ENCODE measurements at regions not wholly inside any gene's neighbourhood (a gene's known extent, or its start where the extent isn't known, plus 50 kb on each side); places are given as distances from the start of the nearest gene placed in this dataset.
A peak's percentile ranks its signal among the peaks of the same experiment; 100 is the strongest.
"Not testable (repeated sequence)": the region's sequence is repeated elsewhere in the genome, so short reads cannot be mapped to it uniquely, and the experiment has no call there.

DNA sequence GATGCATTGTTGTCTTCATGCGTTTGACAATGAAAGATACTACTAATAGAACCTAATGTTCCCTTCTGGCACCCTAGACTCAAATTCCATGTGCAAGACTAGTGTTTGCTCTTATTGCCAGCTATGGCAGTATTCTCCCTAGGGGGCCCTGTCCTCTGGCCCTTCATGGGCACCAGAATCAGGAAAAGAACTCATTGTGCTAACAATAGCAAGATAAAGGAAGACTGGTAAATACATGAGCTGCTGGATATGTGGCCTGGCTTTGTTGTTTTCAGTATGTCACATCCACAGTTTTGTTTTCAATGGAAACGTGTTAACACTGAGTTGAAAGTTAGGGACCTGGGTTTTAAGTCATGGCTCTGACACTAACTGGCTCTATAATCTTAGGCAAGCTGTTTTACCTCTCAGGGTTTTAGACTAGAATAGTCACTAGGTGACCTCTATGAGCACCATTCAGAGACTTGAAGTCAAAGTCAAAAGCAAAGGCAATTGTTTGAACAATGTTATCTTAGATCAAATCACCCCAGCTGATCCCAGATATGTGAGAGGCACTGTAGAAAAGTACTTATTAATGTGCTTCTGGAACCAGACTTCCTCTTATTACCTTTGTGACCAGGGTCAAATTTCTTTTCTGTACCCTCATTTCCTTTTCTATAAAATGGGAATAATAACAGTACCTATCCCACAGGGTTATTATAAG lies 253.7 kb upstream of the DIAPH2 start:
- DNase-seq (ENCODE audit: low spot score), result no peak

GRCh38 chrX:96432647-96433046 lies 252.0 kb upstream of the DIAPH2 start:
- DNase-seq (ENCODE audit: low spot score), result no peak

- no peak for DNase-seq (ENCODE audit: low spot score)
Observed at GRCh38 chrX:96433409-96434077, 251.1 kb upstream of the DIAPH2 start.

DNA sequence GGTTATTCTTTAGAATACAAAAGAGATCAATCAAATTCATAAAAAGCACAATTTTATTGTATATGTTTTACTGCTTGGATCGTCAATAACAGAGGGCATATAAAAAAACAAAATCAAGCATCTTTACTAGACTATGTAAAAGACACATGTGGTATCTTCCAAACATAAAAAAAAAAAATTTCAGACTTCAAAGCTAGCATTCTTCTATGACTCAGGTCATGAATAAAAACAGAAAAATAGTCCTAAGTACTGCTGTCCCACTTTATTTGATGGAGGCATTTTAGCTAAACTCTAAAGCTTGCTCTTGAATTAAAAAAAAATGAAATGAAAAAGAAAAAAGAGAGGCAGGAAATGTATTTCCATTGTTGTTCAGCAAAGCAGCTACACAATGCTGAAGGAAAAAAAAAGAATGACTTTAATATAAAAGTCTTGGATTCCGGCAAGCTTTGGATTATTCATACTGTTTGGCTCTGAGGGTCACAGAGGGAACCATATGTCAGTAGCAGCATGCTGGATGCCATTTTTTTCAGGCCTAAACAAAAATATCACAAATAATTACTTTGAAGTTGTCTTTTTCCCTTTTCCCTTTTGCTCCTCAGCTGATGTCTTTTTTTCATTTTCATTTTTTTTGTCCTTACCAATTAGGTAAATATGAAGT lies 249.1 kb upstream of the DIAPH2 start:
- no peak for DNase-seq (ENCODE audit: low spot score)

GRCh38 chrX:96436105-96436504 lies 248.5 kb upstream of the DIAPH2 start:
- peak; percentile 40 for DNase-seq (ENCODE audit: low spot score)

DNA sequence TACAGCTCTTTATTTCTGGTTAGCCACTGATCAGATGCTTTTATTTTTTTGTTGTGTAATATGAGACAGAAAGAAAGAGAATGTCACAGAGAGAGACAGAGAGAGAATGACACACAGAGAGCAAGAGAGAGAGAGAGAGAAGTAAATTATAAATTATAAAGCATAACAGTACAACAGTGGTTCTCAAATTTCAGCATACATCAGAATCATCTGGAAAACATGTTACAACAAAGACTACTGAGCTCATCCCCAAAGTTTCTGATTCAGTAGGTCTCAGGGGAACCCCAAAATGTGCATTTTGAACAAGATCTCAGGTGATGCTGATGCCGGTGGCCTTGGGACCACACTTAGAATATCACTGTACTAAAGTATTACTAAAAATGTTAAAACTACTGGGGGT lies 245.8 kb upstream of the DIAPH2 start:
- no peak for DNase-seq (ENCODE audit: low spot score)

- DNase-seq (ENCODE audit: low spot score), result no peak
Observed at GRCh38 chrX:96440941-96441340, 243.7 kb upstream of the DIAPH2 start.

DNA sequence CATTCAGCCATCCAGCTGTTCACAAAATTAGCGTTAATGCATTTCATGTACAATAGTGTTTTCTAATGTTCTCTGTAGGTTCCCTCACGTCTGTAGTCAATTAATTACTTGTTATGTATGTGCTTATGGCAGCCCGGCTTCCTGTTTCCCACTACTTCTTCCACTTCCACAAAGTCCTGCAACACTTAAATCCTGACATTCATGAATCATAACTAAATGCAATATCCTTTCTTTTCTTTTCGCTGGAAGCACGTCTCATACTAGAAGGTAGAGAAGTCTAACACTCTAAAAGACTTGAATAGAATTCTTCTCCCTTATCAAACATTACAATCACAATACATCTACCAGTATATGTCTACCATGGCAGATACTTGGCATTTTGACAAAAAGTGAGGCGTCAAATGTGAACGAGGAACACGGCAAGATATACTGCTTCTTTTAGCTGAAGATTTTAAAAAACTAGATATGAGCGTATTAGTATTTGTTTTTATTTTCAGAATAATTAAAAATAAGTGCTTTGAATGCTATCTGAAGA lies 239.0 kb upstream of the DIAPH2 start:
- DNase-seq (ENCODE audit: low spot score), result no peak

- no peak for DNase-seq (ENCODE audit: low spot score)
Observed at GRCh38 chrX:96446524-96446923, 238.1 kb upstream of the DIAPH2 start.

- DNase-seq (ENCODE audit: low spot score), result no peak
Observed at GRCh38 chrX:96447161-96447560, 237.5 kb upstream of the DIAPH2 start.

DNA sequence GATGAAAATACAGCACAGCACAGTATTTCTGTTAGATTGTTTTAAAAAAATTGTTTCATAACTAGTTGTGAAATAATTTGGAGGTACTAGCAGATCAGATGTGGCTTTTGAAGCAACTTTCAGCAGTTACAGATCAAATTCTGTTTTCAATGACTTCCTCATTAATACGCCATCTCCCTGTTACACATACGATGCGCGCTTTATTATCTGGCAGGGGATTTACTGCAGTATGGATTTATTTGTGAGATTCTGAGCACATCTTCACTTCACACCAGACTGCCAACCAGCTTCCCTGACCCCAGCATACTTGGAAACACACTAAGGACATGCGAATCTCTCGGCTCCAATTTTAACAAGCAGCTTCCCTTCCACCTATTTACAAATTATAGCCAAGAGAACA lies 235.5 kb upstream of the DIAPH2 start:
- no peak for DNase-seq (ENCODE audit: low spot score)

DNA sequence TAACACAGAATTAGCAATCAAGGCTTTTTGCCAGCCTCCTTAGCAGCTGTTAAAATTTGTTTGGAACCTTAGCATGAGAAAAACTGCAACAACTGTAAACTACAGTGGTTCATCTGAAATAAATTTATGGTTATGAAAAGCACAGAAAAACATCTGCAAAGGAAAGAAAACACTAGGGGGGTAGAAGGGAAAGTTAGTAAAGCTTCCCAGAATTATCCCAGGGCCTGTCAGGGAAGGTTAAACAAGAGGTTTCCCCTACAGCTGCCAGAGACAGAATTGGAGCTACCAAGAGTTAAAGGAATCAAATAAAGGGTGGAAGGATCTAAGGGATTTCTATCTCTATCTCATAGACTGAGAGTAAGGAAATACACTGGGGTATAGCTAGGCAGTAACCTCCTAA lies 234.7 kb upstream of the DIAPH2 start:
- DNase-seq (ENCODE audit: low spot score), result no peak

- no peak for DNase-seq (ENCODE audit: low spot score)
Observed at GRCh38 chrX:96453139-96453538, 231.5 kb upstream of the DIAPH2 start.

- DNase-seq (ENCODE audit: low spot score), result no peak
Observed at GRCh38 chrX:96455078-96455477, 229.6 kb upstream of the DIAPH2 start.

- no peak for DNase-seq (ENCODE audit: low spot score)
Observed at GRCh38 chrX:96464880-96465558, 219.6 kb upstream of the DIAPH2 start.

DNA sequence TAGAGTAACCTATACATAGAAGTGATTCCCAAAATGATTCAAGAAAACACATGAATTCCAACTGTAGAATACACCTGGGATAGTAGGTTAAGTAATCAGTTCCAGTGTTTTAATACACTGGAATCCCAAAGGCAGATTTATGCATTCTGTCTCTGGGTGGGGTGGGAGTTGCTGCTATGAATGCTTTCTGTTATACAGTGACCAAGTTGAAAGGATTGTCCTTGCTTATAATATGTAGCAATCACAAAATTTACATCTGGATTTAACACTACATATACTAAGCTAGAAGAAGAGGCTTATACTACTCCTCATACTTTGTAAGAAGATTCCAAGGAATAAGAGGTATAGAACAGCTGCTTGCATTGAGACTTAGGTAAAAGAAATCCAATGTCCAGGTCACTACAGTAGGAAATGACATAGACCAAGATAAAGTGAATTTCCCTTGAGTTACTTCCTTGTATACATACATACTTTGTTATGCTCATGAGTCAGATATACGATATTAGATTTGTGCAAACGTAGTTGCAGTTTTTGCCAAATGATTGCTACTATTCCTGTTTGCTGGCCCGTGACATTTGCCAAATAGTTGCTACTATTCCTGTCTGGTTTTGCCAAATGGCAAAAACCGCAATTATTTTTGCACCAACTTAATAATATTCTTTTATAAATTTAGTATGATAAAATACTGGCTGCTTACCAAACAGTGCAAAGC lies 210.5 kb upstream of the DIAPH2 start:
- no peak for DNase-seq (ENCODE audit: low spot score)

- DNase-seq (ENCODE audit: low spot score), result no peak
Observed at GRCh38 chrX:96474741-96475125, 209.9 kb upstream of the DIAPH2 start.

DNA sequence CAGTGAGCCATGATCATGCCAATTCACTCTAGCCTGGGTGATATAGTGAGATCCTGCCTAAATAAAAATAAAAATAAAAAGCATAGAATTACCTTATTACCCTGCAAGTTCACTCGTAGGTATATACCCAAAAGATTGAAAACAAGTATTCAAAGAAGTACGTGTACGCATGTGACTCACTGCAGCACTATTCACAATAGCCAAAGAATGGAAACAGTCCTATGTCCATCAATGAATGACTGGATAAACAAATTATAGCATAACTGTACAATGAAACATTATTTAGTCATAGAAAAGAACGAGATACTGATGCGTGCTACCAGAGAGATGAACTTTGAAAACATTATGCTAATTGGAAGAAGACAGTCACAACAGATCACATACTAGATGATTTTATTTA lies 204.6 kb upstream of the DIAPH2 start:
- DNase-seq (ENCODE audit: low spot score), result no peak

- no peak for DNase-seq (ENCODE audit: low spot score)
Observed at GRCh38 chrX:96481831-96482230, 202.8 kb upstream of the DIAPH2 start.

DNA sequence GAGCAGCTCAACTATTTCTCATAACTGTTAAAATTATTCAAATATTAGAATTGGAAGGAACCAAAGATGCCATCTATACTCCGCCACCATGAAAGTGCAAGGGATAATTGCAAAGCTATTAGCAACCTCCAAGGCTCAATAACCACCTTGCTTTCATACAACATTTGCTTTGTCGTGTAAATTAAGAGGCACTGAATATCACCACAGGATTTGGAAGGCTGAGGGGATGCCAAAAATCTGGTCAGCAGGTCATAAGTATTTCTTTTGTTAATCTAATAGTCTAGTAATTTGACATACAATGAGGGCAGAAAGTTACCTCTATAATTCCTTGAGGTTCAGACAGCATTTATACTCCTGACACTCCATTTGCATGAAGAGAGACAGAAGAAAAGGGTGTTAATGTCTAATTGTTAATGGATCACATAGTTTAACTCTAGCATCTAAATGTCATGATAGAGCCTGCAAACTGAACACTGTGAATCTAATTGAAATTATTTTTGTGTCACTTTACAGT lies 200.9 kb upstream of the DIAPH2 start:
- no peak for DNase-seq (ENCODE audit: low spot score)

DNA sequence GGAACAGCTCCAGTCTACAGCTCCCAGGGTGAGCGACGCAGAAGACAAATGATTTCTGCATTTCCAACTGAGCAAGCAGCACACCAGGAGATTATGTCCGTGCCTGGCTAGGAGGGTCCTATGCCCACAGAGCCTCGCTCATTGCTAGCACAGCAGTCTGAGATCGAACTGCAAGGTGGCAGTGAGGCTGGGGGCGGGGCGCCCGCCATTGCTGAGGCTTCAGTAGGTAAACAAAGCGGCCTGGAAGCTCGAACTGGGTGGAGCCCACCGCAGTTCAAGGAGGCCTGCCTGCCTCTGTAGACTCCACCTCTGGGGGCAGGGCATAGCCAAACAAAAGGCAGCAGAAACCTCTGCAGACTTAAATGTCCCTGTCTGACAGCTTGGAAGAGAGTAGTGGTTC lies 198.0 kb upstream of the DIAPH2 start:
- DNase-seq (ENCODE audit: low spot score), result not testable (repeated sequence)

DNA sequence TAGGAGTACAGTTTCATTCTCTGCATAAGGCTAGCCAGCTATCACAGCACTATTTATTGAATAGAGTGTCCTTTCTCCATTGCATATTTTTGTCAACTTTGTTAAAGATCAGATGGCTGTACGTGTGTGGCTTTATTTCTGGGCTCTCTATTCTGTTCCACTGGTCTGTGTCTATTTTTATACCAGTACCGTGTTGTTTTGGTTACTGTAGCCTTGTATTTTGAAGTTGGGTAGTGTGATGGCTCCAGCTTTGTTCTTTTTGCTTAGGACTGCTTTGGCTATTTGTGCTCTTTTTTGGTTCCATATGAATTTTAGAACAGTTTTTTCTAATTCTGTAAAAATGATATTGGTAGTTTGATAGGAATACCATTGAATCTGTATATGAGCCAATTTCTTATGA lies 182.1 kb upstream of the DIAPH2 start:
- DNase-seq (ENCODE audit: low spot score), result no peak
